ENCODE measurements at regions not wholly inside any gene's neighbourhood (a gene's known extent, or its start where the extent isn't known, plus 50 kb on each side); places are given as distances from the start of the nearest gene placed in this dataset.

DNA sequence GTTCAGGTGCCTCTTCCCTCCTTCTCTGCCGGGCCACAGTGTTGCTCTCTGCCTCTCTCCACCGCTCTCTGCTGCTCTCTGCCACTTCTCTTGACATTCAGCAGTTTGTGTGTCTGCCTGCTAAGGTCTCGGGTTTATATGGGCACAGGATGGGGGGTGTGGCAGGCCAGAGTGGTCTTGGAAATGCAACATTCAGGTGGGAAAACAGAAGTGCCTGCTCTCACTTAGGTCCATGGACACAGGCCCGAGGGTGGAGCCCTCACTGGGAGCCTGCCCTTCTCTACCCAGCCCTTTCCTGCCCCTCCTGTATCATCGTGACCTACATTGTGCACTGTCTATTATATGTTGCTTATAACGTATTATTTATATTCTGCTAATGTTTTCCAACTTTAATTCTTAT is 120.8 kb upstream of the TMEM18 start:
- DNase-seq (ENCODE audit: low read depth, low spot score), result no peak
- no peak overlapping the region for H3K4me3 Mint-ChIP-seq
- H3K36me3 Mint-ChIP-seq (ENCODE audit: low read depth), result no peaks in the 10 kb centered on the region
- no peaks in the 10 kb centered on the region for H3K4me1 Mint-ChIP-seq
- no peaks in the 10 kb centered on the region for H3K27me3 Mint-ChIP-seq (ENCODE audit: low read depth)
- TF ChIP-seq, protein P1, sequence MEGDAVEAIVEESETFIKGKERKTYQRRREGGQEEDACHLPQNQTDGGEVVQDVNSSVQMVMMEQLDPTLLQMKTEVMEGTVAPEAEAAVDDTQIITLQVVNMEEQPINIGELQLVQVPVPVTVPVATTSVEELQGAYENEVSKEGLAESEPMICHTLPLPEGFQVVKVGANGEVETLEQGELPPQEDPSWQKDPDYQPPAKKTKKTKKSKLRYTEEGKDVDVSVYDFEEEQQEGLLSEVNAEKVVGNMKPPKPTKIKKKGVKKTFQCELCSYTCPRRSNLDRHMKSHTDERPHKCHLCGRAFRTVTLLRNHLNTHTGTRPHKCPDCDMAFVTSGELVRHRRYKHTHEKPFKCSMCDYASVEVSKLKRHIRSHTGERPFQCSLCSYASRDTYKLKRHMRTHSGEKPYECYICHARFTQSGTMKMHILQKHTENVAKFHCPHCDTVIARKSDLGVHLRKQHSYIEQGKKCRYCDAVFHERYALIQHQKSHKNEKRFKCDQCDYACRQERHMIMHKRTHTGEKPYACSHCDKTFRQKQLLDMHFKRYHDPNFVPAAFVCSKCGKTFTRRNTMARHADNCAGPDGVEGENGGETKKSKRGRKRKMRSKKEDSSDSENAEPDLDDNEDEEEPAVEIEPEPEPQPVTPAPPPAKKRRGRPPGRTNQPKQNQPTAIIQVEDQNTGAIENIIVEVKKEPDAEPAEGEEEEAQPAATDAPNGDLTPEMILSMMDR (conservative IDR thresholded peaks at IDR 0.05), result no peak
- no peaks in the 10 kb centered on the region for H3K9me3 Mint-ChIP-seq
- H3K27ac Mint-ChIP-seq (ENCODE audit: unreplicated experiment), result no peak overlapping the region

DNA sequence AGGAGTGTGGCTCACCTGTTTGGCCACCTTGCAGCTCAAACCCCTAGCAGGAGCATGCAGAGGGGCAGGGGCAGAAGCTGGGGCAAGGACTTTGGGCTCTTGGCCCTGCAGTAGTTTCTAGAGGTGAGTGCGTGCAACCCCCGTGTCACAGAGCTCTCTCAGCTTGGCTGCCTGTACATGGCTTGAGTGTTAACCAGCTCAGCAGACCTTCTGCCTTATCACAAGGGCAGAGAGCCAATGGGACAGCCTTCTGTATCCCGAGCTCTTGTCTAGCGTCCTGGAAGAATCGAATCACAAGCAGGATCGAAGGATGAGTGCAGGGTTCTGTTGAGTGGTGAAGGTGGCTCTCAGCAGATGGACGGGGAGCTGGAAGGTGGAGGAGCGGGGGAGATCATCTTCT is 120.3 kb upstream of the TMEM18 start:
- Mint-ChIP-seq H3K4me3 (no peak overlapping the region), H3K36me3 (ENCODE audit: low read depth) (no peaks in the 10 kb centered on the region), H3K9me3 (no peaks in the 10 kb centered on the region), H3K4me1 (no peaks in the 10 kb centered on the region), H3K27me3 (ENCODE audit: low read depth) (no peaks in the 10 kb centered on the region), H3K27ac (ENCODE audit: unreplicated experiment) (no peak overlapping the region)
- DNase-seq (ENCODE audit: low read depth, low spot score), result no peak
- TF ChIP-seq, protein P1 (conservative IDR thresholded peaks at IDR 0.05), result no peak

DNA sequence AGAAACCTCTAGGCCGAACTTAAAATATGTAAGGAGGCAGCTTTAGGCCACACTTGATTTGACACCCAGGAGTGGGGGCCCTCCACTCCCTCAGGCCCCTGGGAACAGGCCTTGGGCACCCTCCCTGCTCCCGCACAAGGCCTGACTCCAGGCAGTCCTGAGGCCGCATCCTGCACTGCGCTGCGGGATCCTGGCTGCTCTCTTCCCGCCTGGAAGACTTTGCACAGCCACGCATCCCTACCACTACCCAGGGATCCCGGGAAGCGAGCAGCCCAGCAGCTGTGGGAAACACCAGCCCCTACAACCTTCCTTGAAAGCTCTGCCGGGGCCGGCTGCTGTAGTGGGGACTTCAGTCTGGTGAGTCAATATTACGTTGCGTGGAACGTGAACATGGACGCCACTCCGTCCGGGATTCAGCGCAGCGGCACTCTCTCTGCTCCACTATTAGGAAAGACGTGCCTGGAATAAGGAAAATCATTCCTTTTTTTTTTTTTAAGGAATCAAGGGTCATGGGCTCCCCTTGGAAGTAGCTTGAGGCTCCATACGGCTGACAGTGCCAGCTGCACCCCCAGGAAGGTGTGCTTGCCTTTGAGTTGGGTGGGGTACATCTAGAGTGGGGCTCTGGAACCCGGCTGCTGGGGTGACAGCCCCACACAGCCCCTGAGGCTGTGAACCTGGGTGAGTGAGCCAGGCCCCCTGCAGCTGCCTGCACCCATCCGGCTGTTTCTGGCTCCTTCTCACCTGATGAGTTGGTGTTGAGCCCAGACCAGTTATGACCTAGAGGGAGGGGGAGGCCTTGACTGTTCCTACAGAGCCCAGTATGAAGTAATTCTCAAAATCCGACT is 119.2 kb upstream of the TMEM18 start:
- H3K27ac Mint-ChIP-seq (ENCODE audit: unreplicated experiment), result peak overlapping the region; percentile 19
- no peak for DNase-seq (ENCODE audit: low read depth, low spot score)
- TF ChIP-seq, protein P1 (conservative IDR thresholded peaks at IDR 0.05), result no peak
- H3K36me3 Mint-ChIP-seq (ENCODE audit: low read depth), result no peaks in the 10 kb centered on the region
- H3K9me3 Mint-ChIP-seq, result peaks cover 3% of the 10 kb centered on the region
- H3K27me3 Mint-ChIP-seq (ENCODE audit: low read depth), result no peaks in the 10 kb centered on the region
- no peak overlapping the region for H3K4me3 Mint-ChIP-seq
- no peaks in the 10 kb centered on the region for H3K4me1 Mint-ChIP-seq

DNA sequence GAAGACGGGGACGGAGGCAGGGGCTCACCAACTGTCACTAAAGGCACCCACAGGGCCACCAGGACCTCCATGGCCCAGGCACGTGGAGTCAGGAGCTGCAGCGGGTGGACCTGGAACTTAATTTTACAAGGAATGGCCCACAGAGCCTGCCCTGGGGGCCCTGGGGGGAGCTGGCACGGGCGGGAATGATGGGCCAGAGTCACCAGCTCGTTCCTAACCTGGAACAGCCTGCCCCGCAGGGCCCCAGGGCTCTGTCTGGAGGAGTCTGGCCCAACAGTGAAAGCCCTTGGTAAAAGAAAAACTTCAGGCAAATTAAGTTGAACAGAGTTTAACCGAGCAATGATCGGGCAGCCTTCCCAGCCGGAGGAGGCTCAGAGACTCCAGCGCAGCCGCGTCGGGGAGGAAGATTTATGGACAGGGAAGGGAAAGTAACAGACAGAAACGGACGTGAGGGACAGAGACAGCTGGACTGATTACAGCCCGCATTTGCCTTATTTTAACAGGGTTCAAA is 118.4 kb upstream of the TMEM18 start:
- no peak for DNase-seq (ENCODE audit: low read depth, low spot score)
- Mint-ChIP-seq H3K9me3 (peaks cover 3% of the 10 kb centered on the region), H3K36me3 (ENCODE audit: low read depth) (no peaks in the 10 kb centered on the region), H3K27ac (ENCODE audit: unreplicated experiment) (peak overlapping the region; percentile 19), H3K4me1 (no peaks in the 10 kb centered on the region), H3K4me3 (no peak overlapping the region), H3K27me3 (ENCODE audit: low read depth) (no peaks in the 10 kb centered on the region)
- TF ChIP-seq, protein P1 (conservative IDR thresholded peaks at IDR 0.05), result no peak

DNA sequence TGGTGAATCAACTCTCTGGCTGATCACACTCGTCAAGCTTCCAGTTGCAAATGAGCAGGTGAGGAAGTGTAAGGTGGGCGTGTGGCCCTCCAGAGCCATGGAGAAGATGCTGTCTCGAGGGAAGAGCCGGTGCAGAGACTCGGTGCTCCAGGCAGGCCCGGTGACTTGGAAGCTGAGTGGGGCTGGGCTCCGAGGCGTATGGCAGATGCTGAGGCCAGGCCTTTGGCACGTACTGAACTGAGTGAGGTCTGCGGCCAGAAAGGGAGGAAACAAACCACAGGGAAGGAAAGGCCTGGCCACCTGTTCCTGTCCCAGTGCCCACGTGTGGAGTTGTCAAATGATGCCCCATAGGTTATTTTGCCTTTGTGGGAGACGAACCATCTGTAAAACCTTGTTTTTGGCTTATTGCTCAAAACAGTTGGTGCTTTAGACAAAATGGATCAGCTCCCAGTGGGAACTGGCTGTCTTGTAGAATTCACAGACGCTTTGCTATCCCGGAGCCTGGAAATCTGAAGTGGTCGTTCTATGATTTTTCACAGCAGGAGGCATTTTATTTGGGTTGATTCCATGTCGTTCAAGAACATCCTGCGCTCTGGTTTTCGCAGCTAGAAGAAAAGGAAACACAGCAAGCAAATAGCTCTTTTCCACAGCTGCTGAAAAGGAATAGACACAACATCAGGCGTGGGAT is 117.5 kb upstream of the TMEM18 start:
- Mint-ChIP-seq H3K36me3 (ENCODE audit: low read depth) (no peaks in the 10 kb centered on the region), H3K9me3 (peaks cover 3% of the 10 kb centered on the region), H3K27ac (ENCODE audit: unreplicated experiment) (no peak overlapping the region), H3K27me3 (ENCODE audit: low read depth) (no peaks in the 10 kb centered on the region), H3K4me3 (no peak overlapping the region), H3K4me1 (no peaks in the 10 kb centered on the region)
- TF ChIP-seq, protein P1 (conservative IDR thresholded peaks at IDR 0.05), result no peak
- no peak for DNase-seq (ENCODE audit: low read depth, low spot score)

All from neural crest cell (in vitro differentiated cells).